Sigmoid colon (tissue), 6 donors: ENCODE measurements at regions not wholly inside any gene's neighbourhood (a gene's known extent, or its start where the extent isn't known, plus 50 kb on each side); places are given as distances from the start of the nearest gene placed in this dataset.
"Not testable (repeated sequence)": the region's sequence is repeated elsewhere in the genome, so short reads cannot be mapped to it uniquely, and the experiment has no call there.

ENCODE experiments used
- DNase-seq: peaks from one replicate; pipeline ENCODE4 v3.0.0-alpha.2; 2019
- H3K27ac ChIP-seq, 4 donors: fragments of 200-600 bp; sonication (generic); one replicate each; pipeline ENCODE4 v1.5.1; 2016 to 2019; ENCODE audit warnings: mild to moderate bottlenecking in 1 of 4
- H3K27me3 ChIP-seq, 3 donors: fragments of 200-600 bp; sonication (generic); one replicate each; pipeline ENCODE4 v1.5.1; 2019; ENCODE audit warnings: mild to moderate bottlenecking in 1 of 3
- H3K36me3 ChIP-seq, 4 donors: fragments of 200-600 bp; sonication (generic); one replicate each; pipeline ENCODE4 v1.5.1; 2016 to 2019
- H3K4me1 ChIP-seq, 4 donors: fragments of 200-600 bp; sonication (generic); one replicate each; pipeline ENCODE4 v1.5.1; 2017 to 2019
- H3K4me3 ChIP-seq, 4 donors: fragments of 200-600 bp; sonication (generic); one replicate each; pipeline ENCODE4 v1.5.1; 2017 to 2019; ENCODE audit warnings: mild to moderate bottlenecking in 2 of 4, moderate library complexity in 1 of 4
- H3K9me3 ChIP-seq, 4 donors: fragments of 200-600 bp in 3 of 4; sonication (generic) in 3 of 4; one replicate each; pipeline versions ENCODE4 v1.5.1 to v1.6.1; 2013 to 2019
- EP300 ChIP-seq, 4 donors: sonication (generic); formaldehyde crosslinking; IDR thresholded peaks; one replicate each; pipeline ENCODE4 v1.6.1; 2017; ENCODE audit warnings: antibody characterized with exemption in 4 of 4
- POLR2A ChIP-seq, 2 donors: fragments of 450-650 bp; IDR thresholded peaks; one replicate each; pipeline ENCODE4 v1.6.1; 2016; ENCODE audit warnings: antibody characterized with exemption in 2 of 2, mild to moderate bottlenecking in 2 of 2, moderate library complexity in 2 of 2
- POLR2AphosphoS5 ChIP-seq, 4 donors: sonication (generic); formaldehyde crosslinking; IDR thresholded peaks; one replicate each; pipeline ENCODE4 v1.6.1; 2017; ENCODE audit warnings: antibody characterized with exemption in 4 of 4
- WGBS, 2 donors: extraction: QIAGEN DNeasy Blood & Tissue Kit; methylation state at CpG; one replicate each; pipeline ENCODE4 v1.1.7; 2013; 5-methylcytosine and 5-hydroxymethylcytosine counted together
- intact Hi-C: fragments of 100-400 bp; cut with DNase I; formaldehyde crosslinking; loops from one replicate; pipeline ENCODE4 v1.15.1; 2023
- TF ChIP-seq, protein P1 (sequence below), 4 experiments: fragments of 450-650 bp in 3 of 4; fragments of 200-600 bp in 1 of 4; IDR thresholded peaks; one replicate each; pipeline ENCODE4 v1.5.1; 2016 to 2019; ENCODE audit warnings: antibody characterized with exemption in 4 of 4, mild to moderate bottlenecking in 3 of 4, moderate library complexity in 2 of 4
- donor health status: healthy with polysubstance abuse.
- donor health status: healthy.

DNA sequence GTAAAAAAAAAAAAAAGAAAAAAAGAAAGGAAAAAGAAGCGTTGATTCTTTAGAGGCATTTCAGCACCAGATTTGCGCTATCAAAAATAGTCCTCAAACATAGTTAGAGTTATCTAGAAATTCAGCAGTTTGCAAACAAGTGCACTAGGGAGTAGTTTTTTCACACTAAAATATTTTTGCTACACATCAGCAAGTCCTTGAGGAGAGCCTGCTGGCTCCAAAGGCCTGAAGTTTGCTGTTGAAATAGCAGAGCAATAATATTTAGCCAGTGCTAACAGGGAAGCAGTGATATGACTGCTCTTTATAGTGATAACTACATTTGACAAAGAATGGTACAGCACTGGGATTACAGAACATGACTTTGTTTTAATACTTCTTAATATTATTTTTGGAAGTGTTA is 472.2 kb downstream of the PCDH7 start:
- Histone ChIP-seq H3K4me3 (no peak overlapping the region), H3K27ac (no peak overlapping the region), H3K36me3 (no peaks in the 10 kb centered on the region), H3K9me3 (no peaks in the 10 kb centered on the region), H3K27me3 (no peaks in the 10 kb centered on the region), H3K4me1 (no peaks in the 10 kb centered on the region)
- no peak for DNase-seq
- intact Hi-C loops = no loop called here
- TF ChIP-seq, protein P1, sequence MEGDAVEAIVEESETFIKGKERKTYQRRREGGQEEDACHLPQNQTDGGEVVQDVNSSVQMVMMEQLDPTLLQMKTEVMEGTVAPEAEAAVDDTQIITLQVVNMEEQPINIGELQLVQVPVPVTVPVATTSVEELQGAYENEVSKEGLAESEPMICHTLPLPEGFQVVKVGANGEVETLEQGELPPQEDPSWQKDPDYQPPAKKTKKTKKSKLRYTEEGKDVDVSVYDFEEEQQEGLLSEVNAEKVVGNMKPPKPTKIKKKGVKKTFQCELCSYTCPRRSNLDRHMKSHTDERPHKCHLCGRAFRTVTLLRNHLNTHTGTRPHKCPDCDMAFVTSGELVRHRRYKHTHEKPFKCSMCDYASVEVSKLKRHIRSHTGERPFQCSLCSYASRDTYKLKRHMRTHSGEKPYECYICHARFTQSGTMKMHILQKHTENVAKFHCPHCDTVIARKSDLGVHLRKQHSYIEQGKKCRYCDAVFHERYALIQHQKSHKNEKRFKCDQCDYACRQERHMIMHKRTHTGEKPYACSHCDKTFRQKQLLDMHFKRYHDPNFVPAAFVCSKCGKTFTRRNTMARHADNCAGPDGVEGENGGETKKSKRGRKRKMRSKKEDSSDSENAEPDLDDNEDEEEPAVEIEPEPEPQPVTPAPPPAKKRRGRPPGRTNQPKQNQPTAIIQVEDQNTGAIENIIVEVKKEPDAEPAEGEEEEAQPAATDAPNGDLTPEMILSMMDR (IDR thresholded peaks at IDR 0.05) = no peak
- TF ChIP-seq POLR2AphosphoS5 (IDR thresholded peaks at IDR 0.05) = no peak
- no peak for TF ChIP-seq EP300 (IDR thresholded peaks at IDR 0.05)
- no peak for TF ChIP-seq POLR2A (IDR thresholded peaks at IDR 0.05)
- WGBS, 2 donors = 85% methylated on average over 2 of the region's 2 CpGs

DNA sequence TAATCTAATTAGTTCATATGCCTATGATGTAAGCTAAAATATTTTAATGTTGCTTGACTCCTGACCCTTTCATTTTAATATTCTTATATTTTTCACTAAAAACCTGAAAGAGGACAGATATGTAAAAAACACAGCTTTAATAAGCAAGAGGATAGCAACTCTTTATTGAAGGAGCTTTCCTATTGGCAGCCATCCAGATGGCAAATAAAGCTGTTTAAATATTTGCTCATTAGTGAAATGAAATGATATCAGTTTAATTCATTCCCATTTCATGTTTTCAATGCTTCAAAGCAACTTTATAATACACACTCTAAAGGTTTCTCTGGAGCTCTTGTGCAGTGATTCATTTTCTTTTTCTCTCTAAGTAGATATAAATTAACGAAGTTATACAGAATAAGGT is 473.4 kb downstream of the PCDH7 start:
- H3K27me3 ChIP-seq = no peaks in the 10 kb centered on the region
- intact Hi-C loops = no loop called here
- no peak overlapping the region for H3K27ac ChIP-seq
- TF ChIP-seq, protein P1 (IDR thresholded peaks at IDR 0.05) = no peak
- TF ChIP-seq EP300 (IDR thresholded peaks at IDR 0.05) (no peak), POLR2AphosphoS5 (IDR thresholded peaks at IDR 0.05) (no peak), POLR2A (IDR thresholded peaks at IDR 0.05) (no peak)
- no peaks in the 10 kb centered on the region for H3K4me1 ChIP-seq
- H3K4me3 ChIP-seq = no peak overlapping the region
- DNase-seq = no peak
- no peaks in the 10 kb centered on the region for H3K9me3 ChIP-seq
- 9 to 71% methylated on average over 1 of the region's 1 CpG for WGBS, 2 donors
- H3K36me3 ChIP-seq = no peaks in the 10 kb centered on the region

DNA sequence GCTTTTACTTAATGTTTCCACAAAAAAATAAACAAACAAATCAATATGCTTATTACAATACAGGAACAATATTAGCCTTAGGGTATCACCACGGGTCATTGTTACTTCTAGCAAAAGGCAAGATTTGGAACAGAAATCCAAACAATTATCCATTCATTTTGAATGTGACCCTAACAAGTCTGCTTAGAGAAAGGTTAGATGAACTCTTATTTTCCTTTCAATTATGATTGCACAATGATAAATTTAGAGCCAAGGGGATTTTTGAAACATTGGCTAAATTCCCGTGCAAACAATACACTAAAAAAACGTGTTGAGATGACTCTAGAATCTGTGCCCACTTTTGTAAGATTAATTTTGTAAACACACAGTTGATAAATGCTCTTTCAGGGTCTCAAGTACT is 474.7 kb downstream of the PCDH7 start:
- Histone ChIP-seq H3K27ac (no peak overlapping the region), H3K36me3 (no peaks in the 10 kb centered on the region), H3K9me3 (peaks cover 0 to 6% (median 0%) of the 10 kb centered on the region in 4 donors), H3K4me3 (no peak overlapping the region), H3K27me3 (no peaks in the 10 kb centered on the region), H3K4me1 (no peaks in the 10 kb centered on the region)
- intact Hi-C loops = no loop called here
- WGBS, 2 donors = 64 to 67% methylated on average over 3 of the region's 3 CpGs
- no peak for TF ChIP-seq POLR2A (IDR thresholded peaks at IDR 0.05)
- TF ChIP-seq, protein P1 (IDR thresholded peaks at IDR 0.05) = no peak
- TF ChIP-seq POLR2AphosphoS5 (IDR thresholded peaks at IDR 0.05) = no peak
- no peak for TF ChIP-seq EP300 (IDR thresholded peaks at IDR 0.05)
- DNase-seq = no peak

DNA sequence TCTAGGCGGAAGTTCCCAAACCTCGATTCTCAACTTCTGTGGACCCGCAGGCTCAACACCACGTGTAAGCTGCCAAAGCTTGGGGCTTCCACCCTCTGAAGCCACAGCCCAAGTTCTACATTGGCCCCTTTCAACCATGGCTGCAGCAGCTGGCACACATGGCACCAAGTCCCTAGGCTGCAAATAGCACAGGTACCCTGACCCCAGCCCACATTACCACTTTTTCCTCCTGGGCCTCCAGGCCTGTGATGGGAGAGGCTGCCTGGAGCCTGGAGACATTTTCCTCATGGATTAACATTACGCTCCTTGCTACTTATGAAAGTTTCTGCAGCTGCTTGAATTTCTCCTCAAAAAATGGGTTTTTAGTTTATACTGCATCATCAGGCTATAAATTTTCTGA is 479.5 kb downstream of the PCDH7 start:
- intact Hi-C loops = no loop called here
- TF ChIP-seq POLR2A (IDR thresholded peaks at IDR 0.05) (no peak), POLR2AphosphoS5 (IDR thresholded peaks at IDR 0.05) (no peak), EP300 (IDR thresholded peaks at IDR 0.05) (no peak)
- TF ChIP-seq, protein P1 (IDR thresholded peaks at IDR 0.05) = no peak
- DNase-seq = no peak
- Histone ChIP-seq H3K4me3 (no peak overlapping the region), H3K4me1 (no peaks in the 10 kb centered on the region), H3K9me3 (peaks cover 0 to 6% (median 0%) of the 10 kb centered on the region in 4 donors), H3K36me3 (no peaks in the 10 kb centered on the region), H3K27me3 (no peaks in the 10 kb centered on the region), H3K27ac (no peak overlapping the region)
- 91 to 95% methylated on average over 5 of the region's 5 CpGs for WGBS, 2 donors

DNA sequence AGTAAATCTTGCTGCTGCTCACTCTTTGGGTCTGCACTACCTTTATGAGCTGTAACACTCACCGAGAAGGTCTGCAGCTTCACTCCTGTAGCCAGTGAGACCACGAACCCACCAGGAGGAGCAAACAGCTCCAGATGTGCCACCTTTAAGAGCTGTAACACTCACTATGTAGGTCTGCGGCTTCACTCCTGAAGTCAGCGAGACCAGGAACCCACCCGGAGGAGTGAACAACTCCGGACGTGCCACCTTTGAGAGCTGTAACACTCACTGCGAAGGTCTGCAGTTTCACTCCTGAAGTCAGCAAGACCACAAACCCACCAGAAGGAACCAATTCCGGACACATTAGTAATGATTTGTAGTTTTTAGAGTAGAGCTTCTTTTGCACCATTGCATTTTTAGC is 481.9 kb downstream of the PCDH7 start:
- DNase-seq, H3K36me3 ChIP-seq, H3K4me1 ChIP-seq, H3K9me3 ChIP-seq, H3K4me3 ChIP-seq, intact Hi-C loops, H3K27me3 ChIP-seq, H3K27ac ChIP-seq: not testable (repeated sequence)
- WGBS, 2 donors = 81 to 94% methylated on average over 9 of the region's 9 CpGs
